Kidney glomerular epithelial cell (primary cell): ENCODE measurements at regions not wholly inside any gene's neighbourhood (a gene's known extent, or its start where the extent isn't known, plus 50 kb on each side); places are given as distances from the start of the nearest gene placed in this dataset.
"Not testable (repeated sequence)": the region's sequence is repeated elsewhere in the genome, so short reads cannot be mapped to it uniquely, and the experiment has no call there.

Experiments used
- DNase-seq: peaks from one replicate; lab custom pipeline; 2025; lab: John Stamatoyannopoulos, UW

- not testable (repeated sequence) for DNase-seq
These were observed 105.4 kb upstream of the LDB2 start for GRCh38 chr4:17003606-17004392.

GRCh38 chr4:16995451-16995850 lies 97.0 kb upstream of the LDB2 start:
- no peak for DNase-seq

- DNase-seq = no peak
These were observed 95.8 kb upstream of the LDB2 start for GRCh38 chr4:16993956-16994840.

- no peak for DNase-seq
These were observed 94.3 kb upstream of the LDB2 start for GRCh38 chr4:16992566-16993225.

GRCh38 chr4:16991450-16991849 lies 93.0 kb upstream of the LDB2 start:
- no peak for DNase-seq

- no peak for DNase-seq
These were observed 90.9 kb upstream of the LDB2 start for GRCh38 chr4:16989371-16989770.

GRCh38 chr4:16988814-16989213 lies 90.4 kb upstream of the LDB2 start:
- DNase-seq = no peak

GRCh38 chr4:16977081-16977480 lies 78.6 kb upstream of the LDB2 start:
- DNase-seq = no peak

- no peak for DNase-seq
These were observed 71.3 kb upstream of the LDB2 start for GRCh38 chr4:16969696-16970135.

- no peak for DNase-seq
These were observed 69.3 kb upstream of the LDB2 start for GRCh38 chr4:16967722-16968121.

GRCh38 chr4:16959305-16959704 lies 60.9 kb upstream of the LDB2 start:
- DNase-seq = no peak

- DNase-seq = no peak
These were observed 54.6 kb upstream of the LDB2 start for GRCh38 chr4:16952896-16953630.

GRCh38 chr4:16952462-16952871 lies 54.0 kb upstream of the LDB2 start:
- no peak for DNase-seq
